ENCODE measurements at regions not wholly inside any gene's neighbourhood (a gene's known extent, or its start where the extent isn't known, plus 50 kb on each side); places are given as distances from the start of the nearest gene placed in this dataset.
A peak's percentile ranks its signal among the peaks of the same experiment; 100 is the strongest.

GRCh38 chr13:106377341-106377740, 158.1 kb downstream of the EFNB2 start:
- DNase-seq (ENCODE audit: low read depth), result no peak
- TF ChIP-seq MYC (IDR thresholded peaks at IDR 0.05; ENCODE audit: low read depth, low read length) (no peak), MAX (IDR thresholded peaks at IDR 0.05; ENCODE audit: low read depth, low read length) (no peak), CTCF (IDR thresholded peaks at IDR 0.05; ENCODE audit: low read depth, low read length) (no peak), POLR2A (IDR thresholded peaks at IDR 0.05; ENCODE audit: extremely low read depth, insufficient read length) (no peak)
- no peak overlapping the region for H3K4me3 ChIP-seq (ENCODE audit: low read depth, low read length)

GRCh38 chr13:106376401-106377112, 158.9 kb downstream of the EFNB2 start:
- peak; percentile 67 for DNase-seq (ENCODE audit: low read depth)
- TF ChIP-seq MAX (IDR thresholded peaks at IDR 0.05; ENCODE audit: low read depth, low read length), result peak; percentile 43; the same call in 1 of the 2 replicates
- TF ChIP-seq MYC (IDR thresholded peaks at IDR 0.05; ENCODE audit: low read depth, low read length), result peak; percentile 45; the same call in 1 of the 2 replicates
- TF ChIP-seq CTCF (IDR thresholded peaks at IDR 0.05; ENCODE audit: low read depth, low read length), result peak; percentile 21
- no peak for TF ChIP-seq POLR2A (IDR thresholded peaks at IDR 0.05; ENCODE audit: extremely low read depth, insufficient read length)
- H3K4me3 ChIP-seq (ENCODE audit: low read depth, low read length), result no peak overlapping the region

GRCh38 chr13:106375085-106375484, 160.4 kb downstream of the EFNB2 start:
- no peak overlapping the region for H3K4me3 ChIP-seq (ENCODE audit: low read depth, low read length)
- TF ChIP-seq CTCF (IDR thresholded peaks at IDR 0.05; ENCODE audit: low read depth, low read length) (no peak), POLR2A (IDR thresholded peaks at IDR 0.05; ENCODE audit: extremely low read depth, insufficient read length) (no peak), MAX (IDR thresholded peaks at IDR 0.05; ENCODE audit: low read depth, low read length) (no peak), MYC (IDR thresholded peaks at IDR 0.05; ENCODE audit: low read depth, low read length) (no peak)
- no peak for DNase-seq (ENCODE audit: low read depth)

- TF ChIP-seq MAX (IDR thresholded peaks at IDR 0.05; ENCODE audit: low read depth, low read length) (no peak), POLR2A (IDR thresholded peaks at IDR 0.05; ENCODE audit: extremely low read depth, insufficient read length) (no peak), MYC (IDR thresholded peaks at IDR 0.05; ENCODE audit: low read depth, low read length) (no peak), CTCF (IDR thresholded peaks at IDR 0.05; ENCODE audit: low read depth, low read length) (no peak)
- no peak overlapping the region for H3K4me3 ChIP-seq (ENCODE audit: low read depth, low read length)
- DNase-seq (ENCODE audit: low read depth), result no peak
These were observed 160.8 kb downstream of the EFNB2 start for GRCh38 chr13:106374631-106375030.

- DNase-seq (ENCODE audit: low read depth), result peak; percentile 33
These were observed 161.4 kb downstream of the EFNB2 start for GRCh38 chr13:106373989-106374572.

More at GRCh38 chr13:106373989-106374572, 161.4 kb downstream of the EFNB2 start:
- no peak overlapping the region for H3K4me3 ChIP-seq (ENCODE audit: low read depth, low read length)
- no peak for TF ChIP-seq MAX (IDR thresholded peaks at IDR 0.05; ENCODE audit: low read depth, low read length)
- no peak for TF ChIP-seq MYC (IDR thresholded peaks at IDR 0.05; ENCODE audit: low read depth, low read length)
- no peak for TF ChIP-seq POLR2A (IDR thresholded peaks at IDR 0.05; ENCODE audit: extremely low read depth, insufficient read length)

Measured in NB4 (cell line).